HCT116 (cell line): ENCODE measurements at regions not wholly inside any gene's neighbourhood (a gene's known extent, or its start where the extent isn't known, plus 50 kb on each side); places are given as distances from the start of the nearest gene placed in this dataset.

Experiments
- ATAC-seq: fragments of 200-7000 bp; cut with Tn5 transposase; 2 replicates; pipeline ENCODE4 v1.9.1; 2020; ENCODE audit warnings: mild to moderate bottlenecking, moderate library complexity
- BruUV-seq: library from RNA; stranded (reverse); fragments of 400-500 nt; replicated peaks from 2 replicates; lab custom pipeline; 2021; lab: Mats Ljungman, UMichigan
- CTCF ChIA-PET: fragments of 300-600 bp; sonication (Branson Sonifier 250); formaldehyde crosslinking; loops from one replicate; lab custom pipeline; 2021; ENCODE audit warnings: antibody characterized with exemption; lab: Charles Lee
- POLR2A ChIA-PET: fragments of 300-600, 350-600 bp; sonication (Branson Sonifier 250); formaldehyde crosslinking; loops from one replicate; lab custom pipeline; 2021; ENCODE audit warnings: antibody characterized with exemption; lab: Charles Lee
- RAD21 ChIA-PET, 2 experiments: fragments of 300-600 bp; sonication (Branson Sonifier 250); formaldehyde crosslinking; loops; one replicate each; lab custom pipeline; 2023; ENCODE audit warnings: low total read pairs in 2 of 2; ENCODE audit not compliant: uncharacterized antibody in 2 of 2, unreplicated experiment in 2 of 2, low non-redundant PET in 1 of 2; lab: Charles Lee
- DNase-seq: peaks from one replicate; pipeline ENCODE4 v3.0.0-alpha.2; 2010; ENCODE audit warnings: low read depth, low spot score
- H2AFZ ChIP-seq: fragments of 200-600 bp; shearing (Covaris generic), sonication (generic); 2 replicates; pipeline ENCODE4 v1.6.1; 2017; ENCODE audit warnings: low read depth, mixed run types, mixed read lengths, antibody characterized with exemption, low read length; ENCODE audit not compliant: poor library complexity, severe bottlenecking
- H3K27ac ChIP-seq: 2 replicates; pipeline ENCODE4 v1.5.1; 2012; ENCODE audit warnings: low read depth, low read length
- H3K27me3 ChIP-seq: fragments of 200-600 bp; sonication (generic); 2 replicates; pipeline ENCODE4 v1.6.1; 2016; ENCODE audit warnings: mixed run types, low read length, mixed read lengths; ENCODE audit not compliant: insufficient read depth
- H3K36me3 ChIP-seq, 2 experiments: fragments of 200-500 bp in 1 of 2; fragments of 200-600 bp in 1 of 2; sonication (Bioruptor generic) in 1 of 2; sonication (generic) in 1 of 2; 2 replicates each; pipeline versions ENCODE4 v1.5.1 to v1.6.1; 2014 to 2016; ENCODE audit warnings: low read length in 2 of 2, inconsistent platforms in 1 of 2, mixed read lengths in 1 of 2, mixed run types in 1 of 2; ENCODE audit not compliant: insufficient read depth in 2 of 2, control insufficient read depth in 1 of 2
- H3K4me1 ChIP-seq, 2 experiments: fragments of 200-600 bp in 1 of 2; sonication (generic) in 1 of 2; 2 replicates each; pipeline versions ENCODE4 v1.5.1 to v1.6.1; 2012 to 2017; ENCODE audit warnings: low read length in 2 of 2, inconsistent platforms in 1 of 2, mild to moderate bottlenecking in 1 of 2, mixed read lengths in 1 of 2, mixed run types in 1 of 2, moderate library complexity in 1 of 2; ENCODE audit not compliant: insufficient read depth in 2 of 2, control insufficient read depth in 1 of 2
- H3K4me2 ChIP-seq: fragments of 200-600 bp; sonication (generic); 2 replicates; pipeline ENCODE4 v1.6.1; 2017; ENCODE audit warnings: mixed run types, low read length, mixed read lengths
- H3K4me3 ChIP-seq, 2 experiments: fragments of 200-600 bp in 1 of 2; sonication (generic) in 1 of 2; replicated peaks in 1 of 2; 2 replicates each; pipeline ENCODE4 v1.5.1; 2011 to 2016; ENCODE audit warnings: low read length in 2 of 2, control low read depth in 1 of 2, low read depth in 1 of 2, mild to moderate bottlenecking in 1 of 2, mixed read lengths in 1 of 2, mixed run types in 1 of 2
- H3K79me2 ChIP-seq: fragments of 200-600 bp; sonication (generic); 2 replicates; pipeline ENCODE4 v1.6.1; 2017; ENCODE audit warnings: mild to moderate bottlenecking, mixed run types, low read length, moderate library complexity, mixed read lengths; ENCODE audit not compliant: insufficient read depth
- H3K9ac ChIP-seq: fragments of 200-600 bp; sonication (generic); 2 replicates; pipeline ENCODE4 v1.6.1; 2016; ENCODE audit warnings: low read length, mixed read lengths
- H3K9me2 ChIP-seq: fragments of 200-600 bp; sonication (generic), shearing (Covaris generic); 2 replicates; pipeline ENCODE4 v1.6.1; 2017; ENCODE audit warnings: mixed run types, mild to moderate bottlenecking, moderate library complexity; ENCODE audit not compliant: insufficient read depth
- H3K9me3 ChIP-seq, 2 experiments: fragments of 200-500 bp in 1 of 2; fragments of 200-600 bp in 1 of 2; sonication (Bioruptor generic) in 1 of 2; sonication (generic) in 1 of 2; 2 replicates each; pipeline ENCODE4 v1.6.1; 2014 to 2017; ENCODE audit warnings: low read length in 2 of 2, mixed read lengths in 2 of 2, inconsistent platforms in 1 of 2, low read depth in 1 of 2, mild to moderate bottlenecking in 1 of 2, mixed run types in 1 of 2, moderate library complexity in 1 of 2; ENCODE audit not compliant: control insufficient read depth in 1 of 2, insufficient read depth in 1 of 2
- H4K20me1 ChIP-seq: fragments of 200-600 bp; sonication (generic), shearing (Covaris generic); 2 replicates; pipeline ENCODE4 v1.6.1; 2017; ENCODE audit warnings: mixed run types, mild to moderate bottlenecking, moderate library complexity; ENCODE audit not compliant: insufficient read depth
- CEBPB ChIP-seq: IDR thresholded peaks from 2 replicates; pipeline ENCODE4 v1.6.1; 2012; ENCODE audit warnings: low read depth
- ELF1 ChIP-seq: IDR thresholded peaks from 2 replicates; pipeline ENCODE4 v1.6.1; 2012; ENCODE audit warnings: low read depth, borderline replicate concordance
- EZH2 ChIP-seq: fragments of 200-600 bp; sonication (generic); IDR thresholded peaks from 2 replicates; pipeline ENCODE4 v1.6.1; 2017; ENCODE audit warnings: antibody characterized with exemption, mixed run types
- FOSL1 ChIP-seq: IDR thresholded peaks from 2 replicates; pipeline ENCODE4 v1.6.1; 2012; ENCODE audit warnings: low read depth
- RAD21 ChIP-seq: IDR thresholded peaks from 2 replicates; pipeline ENCODE4 v1.6.1; 2012; ENCODE audit warnings: low read depth, mild to moderate bottlenecking
- SRF ChIP-seq: IDR thresholded peaks from 2 replicates; pipeline ENCODE4 v1.6.1; 2012; ENCODE audit warnings: low read depth
- ZNF274 ChIP-seq: fragments of 200-500 bp; sonication (Bioruptor generic); IDR thresholded peaks from 2 replicates; pipeline ENCODE4 v1.6.1; 2014; ENCODE audit warnings: mild to moderate bottlenecking, low read depth, low read length, inconsistent platforms
- intact Hi-C: fragments of 100-400 bp; cut with micrococcal nuclease; formaldehyde crosslinking; loops from 2 replicates; pipeline ENCODE4 v1.10.0; 2022
- TF ChIP-seq, protein P1 (sequence below): IDR thresholded peaks from 2 replicates; pipeline ENCODE4 v1.6.1; 2011; ENCODE audit warnings: mild to moderate bottlenecking, low read length, moderate library complexity; ENCODE audit not compliant: insufficient replicate concordance; ENCODE audit errors: extremely low read depth
- TF ChIP-seq, protein P2 (sequence below): IDR thresholded peaks from 2 replicates; pipeline ENCODE4 v1.6.1; 2012
- TF ChIP-seq, protein P3 (sequence below): IDR thresholded peaks from 2 replicates; pipeline ENCODE4 v1.6.1; 2012; ENCODE audit warnings: low read depth
- TF ChIP-seq, protein P4 (sequence below): IDR thresholded peaks from 2 replicates; pipeline ENCODE4 v1.6.1; 2012

DNA sequence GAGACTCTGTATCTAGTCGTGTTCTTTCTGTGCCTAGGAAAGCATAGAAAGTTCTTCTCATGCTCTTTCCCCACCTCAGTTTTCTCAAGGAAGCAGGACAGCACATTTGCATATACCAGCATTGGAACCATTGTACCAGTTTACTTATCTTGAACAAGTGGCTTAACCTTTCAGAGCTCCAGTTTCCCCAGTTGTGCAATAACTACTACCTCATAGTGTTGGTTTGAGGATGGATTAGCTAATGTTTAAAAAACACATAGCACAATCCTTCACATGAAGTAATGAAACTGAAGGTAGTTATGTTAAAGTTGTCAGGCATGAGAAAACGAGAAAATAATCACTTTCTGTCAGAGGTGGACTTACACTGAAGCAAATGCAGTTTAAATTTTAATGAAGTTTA lies 92.2 kb upstream of the H2AZ1 start:
- no TSS peak for BruUV-seq
- CTCF ChIA-PET, result interaction anchor here (0.9 kb wide), 1 partner anchor 44 kb away, joined by 3 read pairs; no protein-coding TSS in a partner anchor
- no peak overlapping the region for H3K4me2 ChIP-seq

DNA sequence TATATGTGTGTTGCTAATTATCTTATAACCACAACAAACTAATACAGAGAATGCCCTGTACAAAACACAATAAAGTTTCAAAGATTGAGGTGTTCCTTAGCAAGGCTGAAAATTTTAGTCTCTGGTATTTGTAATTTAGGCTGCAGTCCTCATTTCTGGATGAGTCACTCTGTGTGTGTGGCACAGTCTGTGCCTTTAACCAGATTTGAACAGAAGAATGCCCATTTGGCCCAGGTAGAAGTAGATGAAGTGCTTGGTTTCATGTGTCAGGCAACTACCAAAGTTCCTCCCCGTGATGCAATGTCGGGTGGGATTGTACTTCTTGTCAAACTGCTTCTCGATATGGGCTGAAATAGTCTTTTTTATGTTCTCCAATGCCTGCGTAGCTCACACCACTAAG lies 91.6 kb upstream of the H2AZ1 start:
- no peak for ATAC-seq
- Histone ChIP-seq H3K36me3 (no peaks in the 10 kb centered on the region), H3K27ac (no peak overlapping the region), H3K27me3 (no peaks in the 10 kb centered on the region)
- RAD21 ChIA-PET, result no interaction called here
- CTCF ChIA-PET, result interaction anchor here (0.9 kb wide), 1 partner anchor 44 kb away, joined by 3 read pairs; no protein-coding TSS in a partner anchor
- TF ChIP-seq, protein P1, sequence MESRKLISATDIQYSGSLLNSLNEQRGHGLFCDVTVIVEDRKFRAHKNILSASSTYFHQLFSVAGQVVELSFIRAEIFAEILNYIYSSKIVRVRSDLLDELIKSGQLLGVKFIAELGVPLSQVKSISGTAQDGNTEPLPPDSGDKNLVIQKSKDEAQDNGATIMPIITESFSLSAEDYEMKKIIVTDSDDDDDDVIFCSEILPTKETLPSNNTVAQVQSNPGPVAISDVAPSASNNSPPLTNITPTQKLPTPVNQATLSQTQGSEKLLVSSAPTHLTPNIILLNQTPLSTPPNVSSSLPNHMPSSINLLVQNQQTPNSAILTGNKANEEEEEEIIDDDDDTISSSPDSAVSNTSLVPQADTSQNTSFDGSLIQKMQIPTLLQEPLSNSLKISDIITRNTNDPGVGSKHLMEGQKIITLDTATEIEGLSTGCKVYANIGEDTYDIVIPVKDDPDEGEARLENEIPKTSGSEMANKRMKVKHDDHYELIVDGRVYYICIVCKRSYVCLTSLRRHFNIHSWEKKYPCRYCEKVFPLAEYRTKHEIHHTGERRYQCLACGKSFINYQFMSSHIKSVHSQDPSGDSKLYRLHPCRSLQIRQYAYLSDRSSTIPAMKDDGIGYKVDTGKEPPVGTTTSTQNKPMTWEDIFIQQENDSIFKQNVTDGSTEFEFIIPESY, result no peak
- TF ChIP-seq, protein P2, sequence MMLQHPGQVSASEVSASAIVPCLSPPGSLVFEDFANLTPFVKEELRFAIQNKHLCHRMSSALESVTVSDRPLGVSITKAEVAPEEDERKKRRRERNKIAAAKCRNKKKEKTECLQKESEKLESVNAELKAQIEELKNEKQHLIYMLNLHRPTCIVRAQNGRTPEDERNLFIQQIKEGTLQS, result no peak
- TF ChIP-seq RAD21 (no peak), ELF1 (no peak)
- TF ChIP-seq, protein P3, sequence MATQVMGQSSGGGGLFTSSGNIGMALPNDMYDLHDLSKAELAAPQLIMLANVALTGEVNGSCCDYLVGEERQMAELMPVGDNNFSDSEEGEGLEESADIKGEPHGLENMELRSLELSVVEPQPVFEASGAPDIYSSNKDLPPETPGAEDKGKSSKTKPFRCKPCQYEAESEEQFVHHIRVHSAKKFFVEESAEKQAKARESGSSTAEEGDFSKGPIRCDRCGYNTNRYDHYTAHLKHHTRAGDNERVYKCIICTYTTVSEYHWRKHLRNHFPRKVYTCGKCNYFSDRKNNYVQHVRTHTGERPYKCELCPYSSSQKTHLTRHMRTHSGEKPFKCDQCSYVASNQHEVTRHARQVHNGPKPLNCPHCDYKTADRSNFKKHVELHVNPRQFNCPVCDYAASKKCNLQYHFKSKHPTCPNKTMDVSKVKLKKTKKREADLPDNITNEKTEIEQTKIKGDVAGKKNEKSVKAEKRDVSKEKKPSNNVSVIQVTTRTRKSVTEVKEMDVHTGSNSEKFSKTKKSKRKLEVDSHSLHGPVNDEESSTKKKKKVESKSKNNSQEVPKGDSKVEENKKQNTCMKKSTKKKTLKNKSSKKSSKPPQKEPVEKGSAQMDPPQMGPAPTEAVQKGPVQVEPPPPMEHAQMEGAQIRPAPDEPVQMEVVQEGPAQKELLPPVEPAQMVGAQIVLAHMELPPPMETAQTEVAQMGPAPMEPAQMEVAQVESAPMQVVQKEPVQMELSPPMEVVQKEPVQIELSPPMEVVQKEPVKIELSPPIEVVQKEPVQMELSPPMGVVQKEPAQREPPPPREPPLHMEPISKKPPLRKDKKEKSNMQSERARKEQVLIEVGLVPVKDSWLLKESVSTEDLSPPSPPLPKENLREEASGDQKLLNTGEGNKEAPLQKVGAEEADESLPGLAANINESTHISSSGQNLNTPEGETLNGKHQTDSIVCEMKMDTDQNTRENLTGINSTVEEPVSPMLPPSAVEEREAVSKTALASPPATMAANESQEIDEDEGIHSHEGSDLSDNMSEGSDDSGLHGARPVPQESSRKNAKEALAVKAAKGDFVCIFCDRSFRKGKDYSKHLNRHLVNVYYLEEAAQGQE, result no peak
- TF ChIP-seq, protein P4, sequence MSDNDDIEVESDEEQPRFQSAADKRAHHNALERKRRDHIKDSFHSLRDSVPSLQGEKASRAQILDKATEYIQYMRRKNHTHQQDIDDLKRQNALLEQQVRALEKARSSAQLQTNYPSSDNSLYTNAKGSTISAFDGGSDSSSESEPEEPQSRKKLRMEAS, result no peak
- TF ChIP-seq, all 23 proteins: peak for 0
- no peak overlapping the region for H3K4me2 ChIP-seq
- BruUV-seq, result no TSS peak
- H3K9ac ChIP-seq, result no peak overlapping the region
- H2AFZ ChIP-seq, result no peak overlapping the region
- no peaks in the 10 kb centered on the region for H3K79me2 ChIP-seq
- H4K20me1 ChIP-seq, result no peaks in the 10 kb centered on the region
- POLR2A ChIA-PET, result no interaction called here
- intact Hi-C loops, result no loop called here
- no peak overlapping the region for H3K4me3 ChIP-seq
- H3K9me3 ChIP-seq, result no peaks in the 10 kb centered on the region
- no peaks in the 10 kb centered on the region for H3K9me2 ChIP-seq
- no peaks in the 10 kb centered on the region for H3K4me1 ChIP-seq
- DNase-seq, result no peak

More for the DNA sequence above, 92.2 kb upstream of the H2AZ1 start:
- H3K79me2 ChIP-seq, result no peaks in the 10 kb centered on the region
- H3K4me1 ChIP-seq, result no peaks in the 10 kb centered on the region
- no peak overlapping the region for H3K9ac ChIP-seq
- intact Hi-C loops, result no loop called here
- no peaks in the 10 kb centered on the region for H4K20me1 ChIP-seq
- DNase-seq, result no peak
- TF ChIP-seq CEBPB (no peak), SRF (no peak), EZH2 (no peak), ZNF274 (no peak), FOSL1 (no peak)
- TF ChIP-seq, all 23 proteins: peak for 0
- Histone ChIP-seq H3K27ac (no peak overlapping the region), H3K9me3 (no peaks in the 10 kb centered on the region), H3K9me2 (no peaks in the 10 kb centered on the region), H3K27me3 (no peaks in the 10 kb centered on the region), H2AFZ (no peak overlapping the region), H3K4me3 (no peak overlapping the region), H3K36me3 (no peaks in the 10 kb centered on the region)
- POLR2A ChIA-PET, result no interaction called here
- no peak for ATAC-seq
- RAD21 ChIA-PET, result no interaction called here
